GM20000 (cell line): ENCODE measurements at regions not wholly inside any gene's neighbourhood (a gene's known extent, or its start where the extent isn't known, plus 50 kb on each side); places are given as distances from the start of the nearest gene placed in this dataset.

Source experiments
- DNase-seq: peaks from one replicate; pipeline ENCODE4 v3.0.0; 2012; ENCODE audit warnings: low spot score
- CTCF ChIP-seq: IDR thresholded peaks from 2 replicates; pipeline ENCODE4 v1.5.1; 2012; ENCODE audit warnings: mild to moderate bottlenecking, control low read depth; ENCODE audit errors: extremely low read depth, missing control alignments

GRCh38 chr3:139095803-139096466, 51.2 kb upstream of the PRR23C start:
- TF ChIP-seq CTCF, result no peak
- no peak for DNase-seq

GRCh38 chr3:139096670-139097069, 52.0 kb upstream of the PRR23C start:
- no peak for TF ChIP-seq CTCF
- DNase-seq, result no peak

- no peak for TF ChIP-seq CTCF
- no peak for DNase-seq
These were observed 53.7 kb upstream of the PRR23C start for GRCh38 chr3:139098391-139098790.

GRCh38 chr3:139099968-139100817, 55.5 kb upstream of the PRR23C start:
- TF ChIP-seq CTCF, result no peak

GRCh38 chr3:139100821-139101220, 56.1 kb upstream of the PRR23C start:
- no peak for DNase-seq
- no peak for TF ChIP-seq CTCF

More at GRCh38 chr3:139099968-139100817, 55.5 kb upstream of the PRR23C start:
- DNase-seq, result no peak

GRCh38 chr3:139101396-139101795, 56.7 kb upstream of the PRR23C start:
- no peak for DNase-seq
- no peak for TF ChIP-seq CTCF

- DNase-seq, result no peak
- TF ChIP-seq CTCF, result no peak
These were observed 58.8 kb upstream of the PRR23C start for GRCh38 chr3:139103484-139103883.
